Epithelial cell of esophagus (primary cell): ENCODE measurements at regions not wholly inside any gene's neighbourhood (a gene's known extent, or its start where the extent isn't known, plus 50 kb on each side); places are given as distances from the start of the nearest gene placed in this dataset.
A peak's percentile ranks its signal among the peaks of the same experiment; 100 is the strongest.

Experiments used
- DNase-seq: peaks from one replicate; pipeline ENCODE4 v3.0.0; 2010; ENCODE audit warnings: low read depth
- H3K4me3 ChIP-seq: 2 replicates; pipeline ENCODE4 v1.5.1; 2011; ENCODE audit warnings: mild to moderate bottlenecking, low read length, control low read depth
- TF ChIP-seq, protein P1 (sequence below): IDR thresholded peaks from 2 replicates; pipeline ENCODE4 v1.5.1; 2011; ENCODE audit warnings: low read depth, mild to moderate bottlenecking, low read length, control low read depth, inconsistent platforms; ENCODE audit not compliant: insufficient read depth; ENCODE audit errors: missing control alignments

DNA sequence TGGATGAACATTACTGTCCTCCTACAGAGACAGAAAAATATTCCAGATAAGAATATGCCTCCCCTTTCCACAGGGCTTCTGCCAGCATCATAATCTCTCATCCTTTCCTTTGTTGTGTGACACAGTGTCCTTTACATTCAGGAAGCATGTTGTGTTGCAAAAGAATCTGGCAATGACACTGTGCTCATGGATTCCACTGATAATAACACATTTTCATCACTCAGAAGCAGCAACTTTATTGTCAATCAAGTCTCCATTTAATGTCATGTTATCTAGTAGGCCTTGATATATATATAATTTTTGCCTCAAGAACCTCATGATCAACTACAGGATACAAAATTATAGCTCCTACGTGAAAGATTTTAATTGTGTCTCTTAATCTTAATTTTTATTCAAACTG is 833.9 kb downstream of the FSTL5 start:
- TF ChIP-seq, protein P1, sequence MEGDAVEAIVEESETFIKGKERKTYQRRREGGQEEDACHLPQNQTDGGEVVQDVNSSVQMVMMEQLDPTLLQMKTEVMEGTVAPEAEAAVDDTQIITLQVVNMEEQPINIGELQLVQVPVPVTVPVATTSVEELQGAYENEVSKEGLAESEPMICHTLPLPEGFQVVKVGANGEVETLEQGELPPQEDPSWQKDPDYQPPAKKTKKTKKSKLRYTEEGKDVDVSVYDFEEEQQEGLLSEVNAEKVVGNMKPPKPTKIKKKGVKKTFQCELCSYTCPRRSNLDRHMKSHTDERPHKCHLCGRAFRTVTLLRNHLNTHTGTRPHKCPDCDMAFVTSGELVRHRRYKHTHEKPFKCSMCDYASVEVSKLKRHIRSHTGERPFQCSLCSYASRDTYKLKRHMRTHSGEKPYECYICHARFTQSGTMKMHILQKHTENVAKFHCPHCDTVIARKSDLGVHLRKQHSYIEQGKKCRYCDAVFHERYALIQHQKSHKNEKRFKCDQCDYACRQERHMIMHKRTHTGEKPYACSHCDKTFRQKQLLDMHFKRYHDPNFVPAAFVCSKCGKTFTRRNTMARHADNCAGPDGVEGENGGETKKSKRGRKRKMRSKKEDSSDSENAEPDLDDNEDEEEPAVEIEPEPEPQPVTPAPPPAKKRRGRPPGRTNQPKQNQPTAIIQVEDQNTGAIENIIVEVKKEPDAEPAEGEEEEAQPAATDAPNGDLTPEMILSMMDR = no peak
- no peak for DNase-seq
- H3K4me3 ChIP-seq = no peak overlapping the region

DNA sequence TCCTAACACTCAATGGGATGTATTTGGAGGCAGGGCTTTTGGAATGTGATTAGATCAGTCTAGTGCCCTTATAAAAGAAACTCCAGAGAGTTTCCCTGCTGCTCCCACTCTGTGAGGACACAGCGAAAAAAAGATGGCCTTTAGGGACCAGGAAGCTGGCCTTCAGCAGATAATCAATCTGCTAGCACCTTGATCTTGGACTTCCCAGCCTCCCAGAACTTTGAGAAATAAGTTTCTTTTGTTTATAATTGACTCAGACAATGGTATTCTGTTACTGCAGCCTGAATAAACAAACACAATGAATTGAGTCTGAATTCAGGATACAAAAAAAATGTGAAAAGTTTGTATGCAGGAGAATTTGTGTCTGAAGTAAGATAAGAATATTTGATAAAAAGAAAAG is 842.1 kb downstream of the FSTL5 start:
- no peak for DNase-seq
- no peak overlapping the region for H3K4me3 ChIP-seq
- TF ChIP-seq, protein P1 = no peak

DNA sequence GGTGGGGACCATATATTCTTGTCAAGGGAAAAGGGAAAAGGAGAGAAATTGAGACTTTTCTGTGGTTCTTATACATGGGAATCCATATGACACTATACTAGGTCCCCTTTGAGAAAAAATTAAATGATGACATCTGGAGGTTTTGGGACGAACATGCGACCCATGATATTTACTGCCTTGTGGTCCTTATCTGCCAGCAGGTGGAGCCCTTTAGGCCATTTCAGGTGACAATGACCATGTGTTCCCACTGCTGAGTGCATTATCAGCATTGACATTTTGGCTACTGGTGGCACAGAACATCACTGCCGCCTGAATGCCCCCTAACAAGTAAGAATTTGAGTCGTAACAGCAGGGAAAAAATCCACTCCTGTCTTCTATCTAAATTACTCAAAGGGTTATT is 843.4 kb downstream of the FSTL5 start:
- DNase-seq = peak; percentile 68
- TF ChIP-seq, protein P1 = peak; percentile 80
- no peak overlapping the region for H3K4me3 ChIP-seq

DNA sequence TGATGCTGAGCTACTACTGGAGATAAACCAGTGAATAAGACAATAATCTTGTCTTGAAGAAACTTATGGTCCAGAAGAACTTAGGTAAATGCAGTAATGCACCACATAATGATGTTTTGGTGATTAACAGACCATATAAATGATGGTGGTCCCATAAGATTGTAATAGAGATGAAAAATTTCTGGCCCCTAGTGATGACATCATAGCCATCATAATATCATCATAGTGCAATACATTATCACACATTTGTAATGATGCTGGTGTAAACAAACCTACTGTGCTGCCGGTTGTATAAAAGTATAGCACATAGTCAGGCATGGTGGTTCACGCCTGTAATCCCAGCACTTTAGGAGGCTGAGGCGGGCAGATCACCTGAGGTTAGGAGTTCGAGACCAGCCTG is 846.8 kb downstream of the FSTL5 start:
- no peak overlapping the region for H3K4me3 ChIP-seq
- TF ChIP-seq, protein P1 = no peak
- no peak for DNase-seq

DNA sequence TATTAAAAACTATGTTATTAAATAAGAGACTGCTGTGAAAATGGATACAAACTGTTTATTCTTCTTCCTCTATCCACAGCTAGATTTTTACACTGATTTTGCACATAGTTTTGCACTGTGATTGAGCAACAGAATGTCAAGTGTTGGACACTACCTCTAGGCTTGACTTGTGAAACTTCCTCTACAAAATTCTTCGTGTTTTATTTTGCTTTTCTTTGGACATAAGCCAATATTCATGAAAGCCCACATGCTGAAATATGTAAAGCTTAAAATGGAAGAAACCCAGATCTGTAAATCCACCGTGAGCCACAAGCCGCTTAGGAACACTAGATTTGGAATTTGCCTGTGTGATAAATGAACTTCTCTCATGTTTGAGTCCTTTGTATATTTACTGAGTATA is 849.4 kb downstream of the FSTL5 start:
- no peak for DNase-seq
- TF ChIP-seq, protein P1 = no peak

DNA sequence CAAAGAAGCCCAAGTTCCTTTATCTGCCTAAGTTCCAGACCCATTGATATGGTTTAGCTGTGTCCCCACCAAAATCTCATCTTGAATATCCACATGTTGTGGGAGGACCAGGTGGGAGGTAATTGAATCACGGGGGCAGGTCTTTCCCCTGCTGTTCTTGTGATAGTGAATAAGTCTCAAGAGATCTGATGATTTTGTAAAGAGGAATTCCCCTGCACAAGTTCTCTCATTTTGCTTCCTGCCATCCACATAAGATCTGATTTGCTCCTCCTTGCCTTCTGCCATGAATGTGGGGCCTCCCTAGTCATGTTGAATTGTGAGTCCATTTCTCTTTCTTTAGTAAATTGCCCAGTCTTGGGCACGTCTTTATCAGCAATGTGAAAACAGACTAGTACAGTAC is 860.2 kb downstream of the FSTL5 start:
- TF ChIP-seq, protein P1 = no peak
- no peak for DNase-seq
- H3K4me3 ChIP-seq = no peak overlapping the region

More for the DNA sequence above, 849.4 kb downstream of the FSTL5 start:
- no peak overlapping the region for H3K4me3 ChIP-seq

DNA sequence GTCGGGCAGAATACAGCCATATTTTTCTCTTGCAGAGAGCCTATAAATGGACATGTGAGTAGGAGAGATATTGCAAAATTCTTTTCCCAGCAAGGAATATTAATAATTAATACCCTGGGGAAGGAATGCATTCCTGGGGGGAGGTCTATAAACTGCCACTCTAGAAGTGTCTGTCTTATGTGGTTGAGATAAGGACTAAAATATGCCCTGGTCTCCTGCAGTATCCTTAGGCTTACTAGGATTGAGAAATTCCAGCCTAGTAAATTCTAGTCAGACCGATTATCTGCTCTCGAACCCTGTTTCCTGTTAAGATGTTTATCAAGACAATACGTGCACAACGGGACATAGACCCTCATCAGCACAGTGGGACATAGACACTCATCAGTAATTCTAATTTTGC is 872.6 kb downstream of the FSTL5 start:
- DNase-seq = no peak
- TF ChIP-seq, protein P1 = no peak
- no peak overlapping the region for H3K4me3 ChIP-seq
